ENCODE measurements at regions not wholly inside any gene's neighbourhood (a gene's known extent, or its start where the extent isn't known, plus 50 kb on each side); places are given as distances from the start of the nearest gene placed in this dataset.

DNA sequence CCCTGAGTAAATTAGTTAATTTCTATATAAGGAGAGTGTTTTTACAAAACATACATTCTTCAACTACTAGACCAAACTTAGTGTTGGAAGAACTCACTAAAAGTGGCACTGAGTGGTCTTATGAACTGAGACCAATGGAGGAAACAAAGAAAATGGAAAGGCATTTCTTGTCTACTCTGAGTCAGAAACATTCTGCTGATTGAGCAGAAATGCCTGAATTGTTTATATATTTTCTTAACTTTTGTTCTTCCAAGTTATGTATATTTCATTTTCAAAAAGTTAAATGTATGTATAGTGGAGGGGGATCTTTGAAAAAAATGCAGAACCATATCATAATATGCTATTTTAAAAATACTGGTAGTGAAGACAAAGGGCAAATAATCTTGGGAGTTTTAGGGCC lies 320.7 kb downstream of the HGF start:
- no peak for TF ChIP-seq EP300 (IDR thresholded peaks at IDR 0.05)
- TF ChIP-seq POLR2A (IDR thresholded peaks at IDR 0.05): no peak
- TF ChIP-seq, protein P1, sequence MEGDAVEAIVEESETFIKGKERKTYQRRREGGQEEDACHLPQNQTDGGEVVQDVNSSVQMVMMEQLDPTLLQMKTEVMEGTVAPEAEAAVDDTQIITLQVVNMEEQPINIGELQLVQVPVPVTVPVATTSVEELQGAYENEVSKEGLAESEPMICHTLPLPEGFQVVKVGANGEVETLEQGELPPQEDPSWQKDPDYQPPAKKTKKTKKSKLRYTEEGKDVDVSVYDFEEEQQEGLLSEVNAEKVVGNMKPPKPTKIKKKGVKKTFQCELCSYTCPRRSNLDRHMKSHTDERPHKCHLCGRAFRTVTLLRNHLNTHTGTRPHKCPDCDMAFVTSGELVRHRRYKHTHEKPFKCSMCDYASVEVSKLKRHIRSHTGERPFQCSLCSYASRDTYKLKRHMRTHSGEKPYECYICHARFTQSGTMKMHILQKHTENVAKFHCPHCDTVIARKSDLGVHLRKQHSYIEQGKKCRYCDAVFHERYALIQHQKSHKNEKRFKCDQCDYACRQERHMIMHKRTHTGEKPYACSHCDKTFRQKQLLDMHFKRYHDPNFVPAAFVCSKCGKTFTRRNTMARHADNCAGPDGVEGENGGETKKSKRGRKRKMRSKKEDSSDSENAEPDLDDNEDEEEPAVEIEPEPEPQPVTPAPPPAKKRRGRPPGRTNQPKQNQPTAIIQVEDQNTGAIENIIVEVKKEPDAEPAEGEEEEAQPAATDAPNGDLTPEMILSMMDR (IDR thresholded peaks at IDR 0.05): no peak
